GM10248 (cell line): ENCODE measurements at regions not wholly inside any gene's neighbourhood (a gene's known extent, or its start where the extent isn't known, plus 50 kb on each side); places are given as distances from the start of the nearest gene placed in this dataset.

Experiments
- CTCF ChIA-PET: fragments of 300-600 bp; sonication (Branson Sonifier 250); formaldehyde crosslinking; extraction: SDS; loops from one replicate; lab custom pipeline; 2021; ENCODE audit warnings: antibody characterized with exemption; lab: Yijun Ruan, JAX
- POLR2A ChIA-PET: fragments of 350-650 bp; sonication (Branson Sonifier 250); formaldehyde crosslinking; extraction: SDS; loops from one replicate; lab custom pipeline; 2020; ENCODE audit warnings: antibody characterized with exemption; lab: Yijun Ruan, JAX
- DNase-seq: peaks from one replicate; pipeline ENCODE4 v3.0.0; 2012; ENCODE audit errors: extremely low spot score
- TF ChIP-seq, protein P1 (sequence below): IDR thresholded peaks from 2 replicates; pipeline ENCODE4 v1.5.1; 2012; ENCODE audit warnings: mild to moderate bottlenecking, low read depth; ENCODE audit errors: extremely low read depth, missing control alignments, control extremely low read depth

DNA sequence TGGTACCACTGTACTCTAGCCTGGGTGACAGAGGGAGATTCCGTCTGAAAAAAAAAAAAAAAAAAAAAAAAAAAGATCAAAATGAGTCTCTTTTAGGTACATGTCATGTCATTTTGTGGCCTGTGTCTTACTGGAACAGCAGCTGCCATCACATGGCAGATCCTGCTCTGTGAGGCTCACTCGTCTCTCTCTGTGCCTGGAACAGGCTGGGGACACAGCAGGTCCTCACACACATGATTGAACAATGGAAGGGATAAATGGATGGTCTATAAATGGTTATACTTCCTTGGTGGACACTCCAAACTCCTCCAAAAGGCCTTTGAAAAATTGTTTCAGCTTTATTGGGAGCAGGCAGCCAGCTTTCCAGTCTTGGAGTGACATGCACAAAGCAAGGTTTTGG is 236.2 kb upstream of the COPS8 start:
- ChIA-PET POLR2A (no interaction called here), CTCF (interaction anchor here (1.1 kb wide), 1 partner anchor 9 kb away, joined by 4 read pairs; no protein-coding TSS in a partner anchor)
- TF ChIP-seq, protein P1, sequence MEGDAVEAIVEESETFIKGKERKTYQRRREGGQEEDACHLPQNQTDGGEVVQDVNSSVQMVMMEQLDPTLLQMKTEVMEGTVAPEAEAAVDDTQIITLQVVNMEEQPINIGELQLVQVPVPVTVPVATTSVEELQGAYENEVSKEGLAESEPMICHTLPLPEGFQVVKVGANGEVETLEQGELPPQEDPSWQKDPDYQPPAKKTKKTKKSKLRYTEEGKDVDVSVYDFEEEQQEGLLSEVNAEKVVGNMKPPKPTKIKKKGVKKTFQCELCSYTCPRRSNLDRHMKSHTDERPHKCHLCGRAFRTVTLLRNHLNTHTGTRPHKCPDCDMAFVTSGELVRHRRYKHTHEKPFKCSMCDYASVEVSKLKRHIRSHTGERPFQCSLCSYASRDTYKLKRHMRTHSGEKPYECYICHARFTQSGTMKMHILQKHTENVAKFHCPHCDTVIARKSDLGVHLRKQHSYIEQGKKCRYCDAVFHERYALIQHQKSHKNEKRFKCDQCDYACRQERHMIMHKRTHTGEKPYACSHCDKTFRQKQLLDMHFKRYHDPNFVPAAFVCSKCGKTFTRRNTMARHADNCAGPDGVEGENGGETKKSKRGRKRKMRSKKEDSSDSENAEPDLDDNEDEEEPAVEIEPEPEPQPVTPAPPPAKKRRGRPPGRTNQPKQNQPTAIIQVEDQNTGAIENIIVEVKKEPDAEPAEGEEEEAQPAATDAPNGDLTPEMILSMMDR: no peak
- no peak for DNase-seq

- TF ChIP-seq, protein P1: no peak
- ChIA-PET POLR2A (no interaction called here), CTCF (interaction anchor here (1.1 kb wide), 1 partner anchor 9 kb away, joined by 4 read pairs; no protein-coding TSS in a partner anchor)
- DNase-seq: no peak
These were observed 235.7 kb upstream of the COPS8 start for GRCh38 chr2:236849940-236850339.

DNA sequence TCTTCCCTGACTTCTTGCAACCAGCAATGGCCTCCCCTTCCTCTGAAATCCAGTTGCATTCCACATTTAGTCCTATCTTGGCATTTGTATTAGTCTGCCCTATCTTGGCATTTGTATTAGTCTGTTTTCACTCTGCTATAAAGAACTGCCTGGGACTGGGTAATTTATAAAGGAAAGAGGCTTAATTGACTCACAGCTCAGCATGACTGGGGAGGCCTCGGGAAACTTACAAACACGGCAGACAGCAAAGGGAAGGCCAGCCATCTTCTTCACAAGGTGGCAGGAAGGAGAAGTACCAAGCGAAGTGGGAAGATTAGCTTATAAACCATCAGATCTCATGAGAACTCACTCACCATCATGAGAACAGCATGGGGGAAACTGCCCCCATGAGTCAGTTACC is 234.5 kb upstream of the COPS8 start:
- POLR2A ChIA-PET: no interaction called here
- CTCF ChIA-PET: no interaction called here
- no peak for DNase-seq
- TF ChIP-seq, protein P1: no peak

- DNase-seq: no peak
- TF ChIP-seq, protein P1: no peak
- ChIA-PET POLR2A (interaction anchor here (0.6 kb wide), 1 partner anchor 96 kb away, joined by 3 read pairs; no protein-coding TSS in a partner anchor), CTCF (no interaction called here)
These were observed 233.4 kb upstream of the COPS8 start for GRCh38 chr2:236852100-236852976.

DNA sequence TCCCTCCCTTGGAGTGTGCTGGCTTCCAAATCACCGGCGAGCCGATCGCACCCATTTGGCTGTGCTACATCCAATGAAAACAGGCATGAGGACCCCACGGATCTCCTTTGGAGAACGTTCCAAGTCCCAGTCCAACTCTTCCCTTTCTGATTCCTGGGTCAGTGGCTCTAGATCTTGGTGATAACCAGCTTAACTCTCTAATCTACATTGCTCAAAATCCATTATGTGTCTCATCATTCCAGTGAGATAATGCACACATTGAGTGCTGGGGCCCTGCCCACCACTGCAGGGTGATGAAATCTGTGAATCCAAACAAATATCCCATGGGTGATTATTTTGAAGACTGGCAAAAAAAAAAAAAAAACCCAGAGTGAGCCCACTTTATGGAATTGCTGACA is 232.7 kb upstream of the COPS8 start:
- CTCF ChIA-PET: no interaction called here
- POLR2A ChIA-PET: no interaction called here
- TF ChIP-seq, protein P1: no peak
- no peak for DNase-seq

- POLR2A ChIA-PET: no interaction called here
- CTCF ChIA-PET: no interaction called here
- no peak for DNase-seq
- TF ChIP-seq, protein P1: no peak
These were observed 232.1 kb upstream of the COPS8 start for GRCh38 chr2:236853585-236854051.
